ENCODE measurements at regions not wholly inside any gene's neighbourhood (a gene's known extent, or its start where the extent isn't known, plus 50 kb on each side); places are given as distances from the start of the nearest gene placed in this dataset.
"Not testable (repeated sequence)": the region's sequence is repeated elsewhere in the genome, so short reads cannot be mapped to it uniquely, and the experiment has no call there.

GRCh38 chr12:83613586-83614110 is 926.9 kb downstream of the TMTC2 start:
- H3K4me3 Mint-ChIP-seq: no peak overlapping the region
- H3K36me3 ChIP-seq (ENCODE audit: control insufficient read depth in 2 of 3, insufficient read depth in 3 of 3, low read length in 3 of 3): no peaks in the 10 kb centered on the region
- H3K9me3 Mint-ChIP-seq: peaks cover 0 to 27% (median 7%) of the 10 kb centered on the region in 11 donors
- no peaks in the 10 kb centered on the region for H3K36me3 Mint-ChIP-seq
- ATAC-seq (no peak), DNase-seq (no peak)
- no peak overlapping the region for H3K4me3 ChIP-seq (ENCODE audit: low read length)
- CTCF ChIA-PET: no interaction called here
- H3K4me1 ChIP-seq (ENCODE audit: control insufficient read depth in 2 of 2, insufficient read depth in 2 of 2, low read length in 2 of 2): no peaks in the 10 kb centered on the region
- H3K4me1 Mint-ChIP-seq: no peaks in the 10 kb centered on the region
- no peaks in the 10 kb centered on the region for H3K9me3 ChIP-seq (ENCODE audit: control insufficient read depth in 2 of 3, low read length in 3 of 3)
- no peaks in the 10 kb centered on the region for H3K27me3 Mint-ChIP-seq
- H3K27ac ChIP-seq (ENCODE audit: low read depth, low read length): no peak overlapping the region
- intact Hi-C loops (cut with micrococcal nuclease): no loop called here
- no peak overlapping the region for H3K27ac Mint-ChIP-seq
- H3K27me3 ChIP-seq (ENCODE audit: control insufficient read depth in 2 of 2, insufficient read depth in 2 of 2, low read length in 2 of 2): no peaks in the 10 kb centered on the region
- POLR2A ChIA-PET: no interaction called here

GRCh38 chr12:83603106-83603505 is 916.4 kb downstream of the TMTC2 start:
- H3K27me3 Mint-ChIP-seq: no peaks in the 10 kb centered on the region
- no peak overlapping the region for H3K4me3 Mint-ChIP-seq
- H3K36me3 Mint-ChIP-seq: peaks cover 0 to 6% (median 0%) of the 10 kb centered on the region in 5 donors
- Histone ChIP-seq H3K4me3 (ENCODE audit: low read length) (no peak overlapping the region), H3K27me3 (ENCODE audit: control insufficient read depth in 2 of 2, insufficient read depth in 2 of 2, low read length in 2 of 2) (no peaks in the 10 kb centered on the region), H3K4me1 (ENCODE audit: control insufficient read depth in 2 of 2, insufficient read depth in 2 of 2, low read length in 2 of 2) (no peaks in the 10 kb centered on the region), H3K27ac (ENCODE audit: low read depth, low read length) (no peak overlapping the region), H3K9me3 (ENCODE audit: control insufficient read depth in 2 of 3, low read length in 3 of 3) (peaks cover 0 to 4% (median 0%) of the 10 kb centered on the region in 3 experiments), H3K36me3 (ENCODE audit: control insufficient read depth in 2 of 3, insufficient read depth in 3 of 3, low read length in 3 of 3) (no peaks in the 10 kb centered on the region)
- ChIA-PET POLR2A (no interaction called here), CTCF (no interaction called here)
- H3K9me3 Mint-ChIP-seq: peaks cover 6 to 59% (median 25%) of the 10 kb centered on the region in 11 donors
- no peak overlapping the region for H3K27ac Mint-ChIP-seq
- no peak for DNase-seq
- no peaks in the 10 kb centered on the region for H3K4me1 Mint-ChIP-seq
- ATAC-seq: no peak
- intact Hi-C loops (cut with micrococcal nuclease): no loop called here

DNA sequence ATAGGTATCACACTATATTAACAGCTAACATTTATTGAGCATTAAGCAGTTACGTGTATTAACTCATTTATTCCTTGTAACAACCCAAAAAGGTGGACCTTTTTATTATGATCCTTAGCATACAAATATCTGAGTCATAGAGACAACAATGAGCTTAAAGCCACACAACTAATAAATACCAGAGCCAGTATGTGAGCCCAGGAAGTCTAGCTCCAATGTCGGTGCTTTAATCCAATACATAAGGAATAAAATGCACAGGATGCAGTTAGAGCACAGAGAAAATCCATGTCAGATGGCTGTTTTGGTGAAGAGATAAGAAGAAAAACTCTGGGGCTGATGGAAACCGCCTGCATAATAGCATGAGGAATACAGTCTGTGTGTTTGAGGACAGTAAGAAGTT is 888.6 kb downstream of the TMTC2 start:
- intact Hi-C loops (cut with micrococcal nuclease): no loop called here
- Histone ChIP-seq H3K36me3 (ENCODE audit: control insufficient read depth in 2 of 3, insufficient read depth in 3 of 3, low read length in 3 of 3) (no peaks in the 10 kb centered on the region), H3K4me1 (ENCODE audit: control insufficient read depth in 2 of 2, insufficient read depth in 2 of 2, low read length in 2 of 2) (no peaks in the 10 kb centered on the region), H3K9me3 (ENCODE audit: control insufficient read depth in 2 of 3, low read length in 3 of 3) (no peaks in the 10 kb centered on the region), H3K27ac (ENCODE audit: low read depth, low read length) (no peak overlapping the region), H3K4me3 (ENCODE audit: low read length) (no peak overlapping the region), H3K27me3 (ENCODE audit: control insufficient read depth in 2 of 2, insufficient read depth in 2 of 2, low read length in 2 of 2) (no peaks in the 10 kb centered on the region)
- ATAC-seq: no peak
- Mint-ChIP-seq H3K4me3 (no peak overlapping the region), H3K9me3 (peaks cover 0 to 15% (median 2%) of the 10 kb centered on the region in 11 donors), H3K27ac (no peak overlapping the region), H3K4me1 (no peaks in the 10 kb centered on the region), H3K36me3 (no peaks in the 10 kb centered on the region), H3K27me3 (no peaks in the 10 kb centered on the region)
- ChIA-PET POLR2A (no interaction called here), CTCF (no interaction called here)
- no peak for DNase-seq

GRCh38 chr12:83574142-83574541 is 887.4 kb downstream of the TMTC2 start:
- Histone ChIP-seq H3K9me3 (ENCODE audit: control insufficient read depth in 2 of 3, low read length in 3 of 3) (no peaks in the 10 kb centered on the region), H3K27me3 (ENCODE audit: control insufficient read depth in 2 of 2, insufficient read depth in 2 of 2, low read length in 2 of 2) (no peaks in the 10 kb centered on the region), H3K36me3 (ENCODE audit: control insufficient read depth in 2 of 3, insufficient read depth in 3 of 3, low read length in 3 of 3) (no peaks in the 10 kb centered on the region), H3K4me3 (ENCODE audit: low read length) (no peak overlapping the region), H3K4me1 (ENCODE audit: control insufficient read depth in 2 of 2, insufficient read depth in 2 of 2, low read length in 2 of 2) (no peaks in the 10 kb centered on the region), H3K27ac (ENCODE audit: low read depth, low read length) (no peak overlapping the region)
- H3K9me3 Mint-ChIP-seq: peaks cover 2 to 19% (median 5%) of the 10 kb centered on the region in 11 donors
- no peaks in the 10 kb centered on the region for H3K36me3 Mint-ChIP-seq
- H3K4me3 Mint-ChIP-seq: no peak overlapping the region
- DNase-seq: no peak
- no peak for ATAC-seq
- CTCF ChIA-PET: no interaction called here
- H3K27ac Mint-ChIP-seq: no peak overlapping the region
- H3K27me3 Mint-ChIP-seq: no peaks in the 10 kb centered on the region
- H3K4me1 Mint-ChIP-seq: no peaks in the 10 kb centered on the region
- POLR2A ChIA-PET: no interaction called here
- intact Hi-C loops (cut with micrococcal nuclease): no loop called here

DNA sequence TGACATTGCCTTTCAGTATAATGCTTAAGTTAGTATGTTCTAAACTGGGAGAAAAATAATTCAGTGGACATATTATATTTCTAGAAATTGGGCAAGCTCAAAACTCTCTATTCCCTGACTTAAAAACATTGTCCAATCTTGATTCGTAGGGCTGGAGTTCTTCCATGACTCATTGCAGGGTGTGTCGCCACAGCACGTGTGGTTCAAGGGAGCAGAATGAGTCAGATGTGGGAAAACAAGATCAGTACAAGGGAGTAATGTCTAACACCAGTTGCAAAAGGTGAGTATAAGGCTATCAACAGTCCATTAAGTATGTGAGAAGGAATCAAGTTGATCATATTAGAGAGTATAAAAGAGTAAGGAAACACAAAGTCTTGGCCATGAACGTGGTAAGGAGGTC is 887.0 kb downstream of the TMTC2 start:
- Histone ChIP-seq H3K36me3 (ENCODE audit: control insufficient read depth in 2 of 3, insufficient read depth in 3 of 3, low read length in 3 of 3) (no peaks in the 10 kb centered on the region), H3K9me3 (ENCODE audit: control insufficient read depth in 2 of 3, low read length in 3 of 3) (peaks cover 0 to 4% (median 0%) of the 10 kb centered on the region in 3 experiments), H3K4me3 (ENCODE audit: low read length) (no peak overlapping the region), H3K4me1 (ENCODE audit: control insufficient read depth in 2 of 2, insufficient read depth in 2 of 2, low read length in 2 of 2) (no peaks in the 10 kb centered on the region), H3K27ac (ENCODE audit: low read depth, low read length) (no peak overlapping the region), H3K27me3 (ENCODE audit: control insufficient read depth in 2 of 2, insufficient read depth in 2 of 2, low read length in 2 of 2) (no peaks in the 10 kb centered on the region)
- ChIA-PET POLR2A (no interaction called here), CTCF (no interaction called here)
- H3K36me3 Mint-ChIP-seq: no peaks in the 10 kb centered on the region
- ATAC-seq: no peak
- peaks cover 5 to 23% (median 8%) of the 10 kb centered on the region in 11 donors for H3K9me3 Mint-ChIP-seq
- no peak overlapping the region for H3K4me3 Mint-ChIP-seq
- no peak overlapping the region for H3K27ac Mint-ChIP-seq
- intact Hi-C loops (cut with micrococcal nuclease): no loop called here
- DNase-seq: no peak
- H3K27me3 Mint-ChIP-seq: no peaks in the 10 kb centered on the region
- H3K4me1 Mint-ChIP-seq: no peaks in the 10 kb centered on the region

DNA sequence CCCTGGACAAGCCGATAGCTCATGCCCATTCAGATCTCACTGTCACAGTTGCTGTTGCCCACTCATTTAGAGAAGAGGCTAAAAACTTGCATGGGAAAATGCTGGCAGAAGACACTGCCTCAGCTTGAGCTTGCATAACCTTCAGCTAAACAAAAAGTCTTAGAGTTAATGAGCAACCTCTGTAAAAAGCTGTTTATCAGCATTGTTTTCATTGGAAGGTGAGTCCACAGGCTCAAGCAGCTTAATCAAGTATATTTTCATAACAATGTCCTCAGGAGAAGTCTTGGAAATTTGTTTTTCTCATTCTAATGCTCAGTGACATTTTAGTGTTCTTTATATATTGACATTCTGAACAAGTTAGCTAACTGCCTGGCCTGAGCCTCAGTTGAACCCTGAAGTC is 872.9 kb downstream of the TMTC2 start:
- H3K4me3 Mint-ChIP-seq: no peak overlapping the region
- H3K4me1 Mint-ChIP-seq: no peaks in the 10 kb centered on the region
- intact Hi-C loops (cut with micrococcal nuclease): no loop called here
- no peak overlapping the region for H3K27ac Mint-ChIP-seq
- ChIA-PET CTCF (no interaction called here), POLR2A (no interaction called here)
- no peak overlapping the region for H3K27ac ChIP-seq (ENCODE audit: low read depth, low read length)
- no peaks in the 10 kb centered on the region for H3K27me3 ChIP-seq (ENCODE audit: control insufficient read depth in 2 of 2, insufficient read depth in 2 of 2, low read length in 2 of 2)
- ATAC-seq (no peak), DNase-seq (no peak)
- H3K9me3 ChIP-seq (ENCODE audit: control insufficient read depth in 2 of 3, low read length in 3 of 3): no peaks in the 10 kb centered on the region
- H3K4me1 ChIP-seq (ENCODE audit: control insufficient read depth in 2 of 2, insufficient read depth in 2 of 2, low read length in 2 of 2): no peaks in the 10 kb centered on the region
- no peak overlapping the region for H3K4me3 ChIP-seq (ENCODE audit: low read length)
- H3K36me3 Mint-ChIP-seq: no peaks in the 10 kb centered on the region
- H3K27me3 Mint-ChIP-seq: no peaks in the 10 kb centered on the region
- H3K36me3 ChIP-seq (ENCODE audit: control insufficient read depth in 2 of 3, insufficient read depth in 3 of 3, low read length in 3 of 3): no peaks in the 10 kb centered on the region
- peaks cover 0 to 12% (median 3%) of the 10 kb centered on the region in 11 donors for H3K9me3 Mint-ChIP-seq

DNA sequence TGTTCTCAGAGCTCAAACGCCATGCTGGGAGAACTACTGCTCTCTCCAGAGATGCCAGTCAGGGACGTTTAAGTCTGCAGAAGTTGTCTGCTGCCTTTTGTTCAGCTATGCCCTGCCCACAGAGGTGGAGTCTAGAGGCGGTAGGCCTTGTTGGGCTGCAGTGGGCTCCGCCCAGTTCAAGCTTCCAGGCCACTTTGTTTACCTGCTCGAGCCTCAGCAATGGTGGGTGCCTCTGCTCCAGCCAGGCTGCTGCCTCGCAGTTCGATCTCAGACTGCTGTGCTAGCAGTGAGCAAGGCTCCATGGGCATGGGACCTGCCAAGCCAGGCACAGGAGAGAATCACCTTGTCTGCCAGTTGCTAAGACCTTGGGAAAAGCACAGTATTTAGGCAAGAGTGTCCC is 869.3 kb downstream of the TMTC2 start:
- CTCF ChIA-PET; H3K36me3 ChIP-seq (ENCODE audit: control insufficient read depth in 2 of 3, insufficient read depth in 3 of 3, low read length in 3 of 3); POLR2A ChIA-PET; H3K4me3 ChIP-seq (ENCODE audit: low read length); ATAC-seq; H3K36me3 Mint-ChIP-seq; H3K27me3 ChIP-seq (ENCODE audit: control insufficient read depth in 2 of 2, insufficient read depth in 2 of 2, low read length in 2 of 2); H3K27ac ChIP-seq (ENCODE audit: low read depth, low read length); H3K4me1 ChIP-seq (ENCODE audit: control insufficient read depth in 2 of 2, insufficient read depth in 2 of 2, low read length in 2 of 2); H3K4me1 Mint-ChIP-seq; H3K4me3 Mint-ChIP-seq; H3K9me3 ChIP-seq (ENCODE audit: control insufficient read depth in 2 of 3, low read length in 3 of 3); H3K27me3 Mint-ChIP-seq; intact Hi-C loops (cut with micrococcal nuclease); H3K27ac Mint-ChIP-seq; DNase-seq: not testable (repeated sequence)
- H3K9me3 Mint-ChIP-seq: peaks cover 4 to 17% (median 10%) of the 10 kb centered on the region in 11 donors
